ENCODE measurements at regions not wholly inside any gene's neighbourhood (a gene's known extent, or its start where the extent isn't known, plus 50 kb on each side); places are given as distances from the start of the nearest gene placed in this dataset.

DNA sequence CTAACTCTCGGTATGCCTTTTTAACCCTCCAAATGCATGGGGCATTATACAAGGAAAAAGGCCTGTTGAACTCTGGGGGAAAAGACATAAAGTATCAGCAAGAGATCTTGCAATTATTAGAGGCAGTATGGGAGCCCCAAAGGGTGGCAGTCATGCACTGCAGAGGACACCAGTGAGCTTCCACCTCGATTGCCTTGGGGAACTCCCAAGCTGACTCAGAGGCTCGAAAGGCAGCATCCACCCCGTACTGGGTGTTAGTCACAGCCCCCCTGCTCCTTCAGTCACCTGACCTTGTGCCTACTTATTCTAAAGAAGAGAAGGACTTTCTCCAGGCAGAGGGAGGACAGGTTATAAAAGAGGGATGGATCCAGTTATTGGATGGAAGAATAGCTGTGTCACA, 781.4 kb upstream of the TMEM132C start:
- TF ChIP-seq, protein P1, sequence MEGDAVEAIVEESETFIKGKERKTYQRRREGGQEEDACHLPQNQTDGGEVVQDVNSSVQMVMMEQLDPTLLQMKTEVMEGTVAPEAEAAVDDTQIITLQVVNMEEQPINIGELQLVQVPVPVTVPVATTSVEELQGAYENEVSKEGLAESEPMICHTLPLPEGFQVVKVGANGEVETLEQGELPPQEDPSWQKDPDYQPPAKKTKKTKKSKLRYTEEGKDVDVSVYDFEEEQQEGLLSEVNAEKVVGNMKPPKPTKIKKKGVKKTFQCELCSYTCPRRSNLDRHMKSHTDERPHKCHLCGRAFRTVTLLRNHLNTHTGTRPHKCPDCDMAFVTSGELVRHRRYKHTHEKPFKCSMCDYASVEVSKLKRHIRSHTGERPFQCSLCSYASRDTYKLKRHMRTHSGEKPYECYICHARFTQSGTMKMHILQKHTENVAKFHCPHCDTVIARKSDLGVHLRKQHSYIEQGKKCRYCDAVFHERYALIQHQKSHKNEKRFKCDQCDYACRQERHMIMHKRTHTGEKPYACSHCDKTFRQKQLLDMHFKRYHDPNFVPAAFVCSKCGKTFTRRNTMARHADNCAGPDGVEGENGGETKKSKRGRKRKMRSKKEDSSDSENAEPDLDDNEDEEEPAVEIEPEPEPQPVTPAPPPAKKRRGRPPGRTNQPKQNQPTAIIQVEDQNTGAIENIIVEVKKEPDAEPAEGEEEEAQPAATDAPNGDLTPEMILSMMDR (IDR thresholded peaks at IDR 0.05), result no peak
- TF ChIP-seq POLR2A (IDR thresholded peaks at IDR 0.05), result no peak

Measured in prostate gland (tissue), 2 donors.